WTC11 (cell line): ENCODE measurements at regions not wholly inside any gene's neighbourhood (a gene's known extent, or its start where the extent isn't known, plus 50 kb on each side); places are given as distances from the start of the nearest gene placed in this dataset.
A peak's percentile ranks its signal among the peaks of the same experiment; 100 is the strongest.

Experiments
- ATAC-seq: fragments of 200-7000 bp; cut with Tn5 transposase; 2 replicates; pipeline ENCODE4 v1.10.0; 2021; ENCODE audit warnings: mild to moderate bottlenecking, moderate library complexity
- CTCF ChIA-PET: fragments of 300-600 bp; sonication (Branson Sonifier 250); formaldehyde crosslinking; loops from one replicate; lab custom pipeline; 2021; ENCODE audit warnings: antibody characterized with exemption; lab: Charles Lee
- POLR2A ChIA-PET: fragments of 350-600 bp; sonication (Branson Sonifier 250); formaldehyde crosslinking; loops from one replicate; lab custom pipeline; 2021; ENCODE audit warnings: antibody characterized with exemption; lab: Charles Lee
- DNase-seq: peaks from one replicate; pipeline ENCODE4 v3.0.0; 2021; ENCODE audit warnings: low spot score
- H3K27ac Mint-ChIP-seq: 2 replicates; pipeline ENCODE4 v1.8.0; 2021; ENCODE audit warnings: mixed read lengths
- H3K27me3 Mint-ChIP-seq: 2 replicates; pipeline ENCODE4 v1.8.0; 2021; ENCODE audit warnings: low read depth, mild to moderate bottlenecking, moderate library complexity, mixed read lengths
- H3K36me3 Mint-ChIP-seq: 2 replicates; pipeline ENCODE4 v1.8.0; 2021; ENCODE audit warnings: mixed read lengths
- H3K4me1 Mint-ChIP-seq: 2 replicates; pipeline ENCODE4 v1.8.0; 2022; ENCODE audit warnings: mixed read lengths
- H3K4me3 Mint-ChIP-seq: 2 replicates; pipeline ENCODE4 v1.8.0; 2021; ENCODE audit warnings: mild to moderate bottlenecking, moderate library complexity, mixed read lengths
- H3K9me3 Mint-ChIP-seq: 2 replicates; pipeline ENCODE4 v1.8.0; 2021; ENCODE audit warnings: mixed read lengths
- AFF4 ChIP-seq: sonication (generic); formaldehyde crosslinking; IDR thresholded peaks from 2 replicates; pipeline ENCODE4 v1.8.1; 2023; ENCODE audit warnings: mild to moderate bottlenecking, missing genetic modification reagents, borderline replicate concordance
- CDX4 ChIP-seq: fragments of 250-450 bp; sonication (Bioruptor Pico); IDR thresholded peaks from 2 replicates; pipeline ENCODE4 v1.9.0; 2021; ENCODE audit warnings: moderate library complexity, mild to moderate bottlenecking, inconsistent platforms, borderline replicate concordance
- CREB1 ChIP-seq: sonication (generic); formaldehyde crosslinking; IDR thresholded peaks from 2 replicates; pipeline ENCODE4 v1.8.0; 2023; ENCODE audit warnings: mild to moderate bottlenecking, missing genetic modification reagents
- FOXP1 ChIP-seq: sonication (generic); formaldehyde crosslinking; IDR thresholded peaks from 2 replicates; pipeline ENCODE4 v1.8.0; 2022; ENCODE audit warnings: missing genetic modification reagents, mild to moderate bottlenecking, moderate library complexity, borderline replicate concordance
- GRHL2 ChIP-seq: fragments of 250-450 bp; sonication (Bioruptor Pico); IDR thresholded peaks from 2 replicates; pipeline ENCODE4 v1.8.0; 2022; ENCODE audit warnings: mild to moderate bottlenecking, moderate library complexity; ENCODE audit not compliant: insufficient replicate concordance, severe bottlenecking
- MYBL2 ChIP-seq: sonication (generic); formaldehyde crosslinking; IDR thresholded peaks from 2 replicates; pipeline ENCODE4 v1.8.1; 2023; ENCODE audit warnings: mild to moderate bottlenecking, moderate library complexity, missing genetic modification reagents
- NFYB ChIP-seq: sonication (generic); formaldehyde crosslinking; conservative IDR thresholded peaks from 2 replicates; pipeline ENCODE4 v1.8.0; 2022; ENCODE audit warnings: low read depth, missing genetic modification reagents
- OVOL2 ChIP-seq: fragments of 250-450 bp; sonication (Bioruptor Pico); IDR thresholded peaks from 2 replicates; pipeline ENCODE4 v1.9.0; 2021; ENCODE audit warnings: mild to moderate bottlenecking, borderline replicate concordance
- PREB ChIP-seq: sonication (generic); formaldehyde crosslinking; IDR thresholded peaks from 2 replicates; pipeline ENCODE4 v1.8.1; 2022; ENCODE audit warnings: mild to moderate bottlenecking, missing genetic modification reagents, moderate library complexity, borderline replicate concordance
- RELA ChIP-seq: sonication (generic); formaldehyde crosslinking; IDR thresholded peaks from 2 replicates; pipeline ENCODE4 v1.8.1; 2022; ENCODE audit warnings: missing genetic modification reagents, mild to moderate bottlenecking, borderline replicate concordance
- SOX15 ChIP-seq: fragments of 250-450 bp; sonication (Bioruptor Pico); IDR thresholded peaks from 2 replicates; pipeline ENCODE4 v1.9.0; 2021; ENCODE audit warnings: mild to moderate bottlenecking
- STAT6 ChIP-seq: sonication (generic); formaldehyde crosslinking; conservative IDR thresholded peaks from 2 replicates; pipeline ENCODE4 v1.8.1; 2023; ENCODE audit warnings: mild to moderate bottlenecking, low read depth, missing genetic modification reagents, moderate library complexity
- TEAD4 ChIP-seq: sonication (generic); formaldehyde crosslinking; IDR thresholded peaks from 2 replicates; pipeline ENCODE4 v1.8.0; 2022; ENCODE audit warnings: mild to moderate bottlenecking, missing genetic modification reagents
- TP53 ChIP-seq: sonication (generic); formaldehyde crosslinking; IDR thresholded peaks from 2 replicates; pipeline ENCODE4 v1.8.1; 2023; ENCODE audit warnings: mild to moderate bottlenecking, missing genetic modification reagents
- USF2 ChIP-seq: sonication (generic); formaldehyde crosslinking; IDR thresholded peaks from 2 replicates; pipeline ENCODE4 v1.8.1; 2023; ENCODE audit warnings: mild to moderate bottlenecking, missing genetic modification reagents, moderate library complexity
- ZMAT4 ChIP-seq: fragments of 250-450 bp; sonication (Bioruptor Pico); IDR thresholded peaks from 2 replicates; pipeline ENCODE4 v1.9.0; 2021; ENCODE audit warnings: mild to moderate bottlenecking
- ZNF138 ChIP-seq: sonication (generic); formaldehyde crosslinking; conservative IDR thresholded peaks from 2 replicates; pipeline ENCODE4 v1.8.1; 2022; ENCODE audit warnings: mild to moderate bottlenecking, moderate library complexity, missing genetic modification reagents
- ZNF232 ChIP-seq: sonication (generic); formaldehyde crosslinking; IDR thresholded peaks from 2 replicates; pipeline ENCODE4 v1.8.0; 2022; ENCODE audit warnings: mild to moderate bottlenecking, missing genetic modification reagents
- ZNF416 ChIP-seq: fragments of 250-450 bp; sonication (Bioruptor Pico); IDR thresholded peaks from 2 replicates; pipeline ENCODE4 v1.9.0; 2021; ENCODE audit warnings: mild to moderate bottlenecking, inconsistent platforms
- ZNF671 ChIP-seq: fragments of 250-450 bp; sonication (Bioruptor Pico); IDR thresholded peaks from 2 replicates; pipeline ENCODE4 v1.8.0; 2021; ENCODE audit warnings: mild to moderate bottlenecking
- TF ChIP-seq, protein P1 (sequence below): fragments of 200-600 bp; IDR thresholded peaks from 2 replicates; pipeline ENCODE4 v1.8.0; 2022; ENCODE audit warnings: antibody characterized with exemption

- Mint-ChIP-seq H3K36me3 (peaks cover 5% of the 10 kb centered on the region; the same call in 1 of the 2 replicates), H3K27ac (no peak overlapping the region), H3K4me3 (no peak overlapping the region), H3K4me1 (peaks cover 8% of the 10 kb centered on the region; the same call in 1 of the 2 replicates), H3K9me3 (peaks cover 6% of the 10 kb centered on the region), H3K27me3 (no peaks in the 10 kb centered on the region)
- DNase-seq = no peak
- no peak for ATAC-seq
- POLR2A ChIA-PET = no interaction called here
- CTCF ChIA-PET = no interaction called here
- TF ChIP-seq TEAD4 (no peak), MYBL2 (CRISPR knock-in tag) (no peak), ZMAT4 (CRISPR knock-in tag) (no peak)
Measured at GRCh38 chr2:239731998-239732665, 293.0 kb downstream of the NDUFA10 start.

DNA sequence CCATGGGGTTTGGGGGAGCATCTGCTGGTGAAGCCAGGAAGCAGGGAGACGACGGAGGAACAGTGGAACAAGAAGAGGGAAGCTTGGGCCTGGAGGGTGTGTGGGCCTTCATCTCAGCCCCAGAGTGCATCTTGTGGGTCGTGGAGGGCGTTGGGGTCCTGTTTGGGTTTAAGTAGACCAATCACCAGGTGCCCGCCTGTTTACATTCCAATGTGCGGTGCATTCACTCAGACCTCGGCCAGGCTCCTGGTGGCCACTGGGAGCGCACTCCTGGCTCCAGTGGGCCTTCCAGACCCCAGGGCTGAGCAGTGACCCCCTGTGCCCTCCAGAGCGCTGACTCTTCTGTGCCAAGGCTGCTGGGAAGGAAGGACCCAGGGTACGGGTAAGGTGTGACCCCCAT, 293.7 kb downstream of the NDUFA10 start:
- Mint-ChIP-seq H3K4me1 (peaks cover 8% of the 10 kb centered on the region; the same call in 1 of the 2 replicates), H3K4me3 (no peak overlapping the region), H3K27ac (no peak overlapping the region; the same call in 1 of the 2 replicates), H3K9me3 (peaks cover 6% of the 10 kb centered on the region), H3K27me3 (no peaks in the 10 kb centered on the region), H3K36me3 (peaks cover 5% of the 10 kb centered on the region; the same call in 1 of the 2 replicates)
- ATAC-seq (peak; percentile 49; the same call in 1 of the 2 replicates), DNase-seq (no peak)
- CTCF ChIA-PET = no interaction called here
- POLR2A ChIA-PET = no interaction called here
- TF ChIP-seq ZNF232 (CRISPR knock-in tag) (no peak), FOXP1 (CRISPR knock-in tag) (no peak), AFF4 (CRISPR knock-in tag) (no peak), CREB1 (no peak), STAT6 (CRISPR knock-in tag) (no peak), ZNF138 (CRISPR knock-in tag) (no peak), ZNF671 (no peak), ZNF416 (CRISPR knock-in tag) (no peak), TP53 (CRISPR knock-in tag) (no peak), SOX15 (CRISPR knock-in tag) (no peak), CDX4 (no peak), USF2 (CRISPR knock-in tag) (no peak), OVOL2 (CRISPR knock-in tag) (no peak), PREB (CRISPR knock-in tag) (no peak), GRHL2 (CRISPR knock-in tag) (no peak), RELA (CRISPR knock-in tag) (no peak), NFYB (CRISPR knock-in tag) (no peak)
- TF ChIP-seq, protein P1, sequence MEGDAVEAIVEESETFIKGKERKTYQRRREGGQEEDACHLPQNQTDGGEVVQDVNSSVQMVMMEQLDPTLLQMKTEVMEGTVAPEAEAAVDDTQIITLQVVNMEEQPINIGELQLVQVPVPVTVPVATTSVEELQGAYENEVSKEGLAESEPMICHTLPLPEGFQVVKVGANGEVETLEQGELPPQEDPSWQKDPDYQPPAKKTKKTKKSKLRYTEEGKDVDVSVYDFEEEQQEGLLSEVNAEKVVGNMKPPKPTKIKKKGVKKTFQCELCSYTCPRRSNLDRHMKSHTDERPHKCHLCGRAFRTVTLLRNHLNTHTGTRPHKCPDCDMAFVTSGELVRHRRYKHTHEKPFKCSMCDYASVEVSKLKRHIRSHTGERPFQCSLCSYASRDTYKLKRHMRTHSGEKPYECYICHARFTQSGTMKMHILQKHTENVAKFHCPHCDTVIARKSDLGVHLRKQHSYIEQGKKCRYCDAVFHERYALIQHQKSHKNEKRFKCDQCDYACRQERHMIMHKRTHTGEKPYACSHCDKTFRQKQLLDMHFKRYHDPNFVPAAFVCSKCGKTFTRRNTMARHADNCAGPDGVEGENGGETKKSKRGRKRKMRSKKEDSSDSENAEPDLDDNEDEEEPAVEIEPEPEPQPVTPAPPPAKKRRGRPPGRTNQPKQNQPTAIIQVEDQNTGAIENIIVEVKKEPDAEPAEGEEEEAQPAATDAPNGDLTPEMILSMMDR = no peak
